ENCODE measurements at regions not wholly inside any gene's neighbourhood (a gene's known extent, or its start where the extent isn't known, plus 50 kb on each side); places are given as distances from the start of the nearest gene placed in this dataset.

DNA sequence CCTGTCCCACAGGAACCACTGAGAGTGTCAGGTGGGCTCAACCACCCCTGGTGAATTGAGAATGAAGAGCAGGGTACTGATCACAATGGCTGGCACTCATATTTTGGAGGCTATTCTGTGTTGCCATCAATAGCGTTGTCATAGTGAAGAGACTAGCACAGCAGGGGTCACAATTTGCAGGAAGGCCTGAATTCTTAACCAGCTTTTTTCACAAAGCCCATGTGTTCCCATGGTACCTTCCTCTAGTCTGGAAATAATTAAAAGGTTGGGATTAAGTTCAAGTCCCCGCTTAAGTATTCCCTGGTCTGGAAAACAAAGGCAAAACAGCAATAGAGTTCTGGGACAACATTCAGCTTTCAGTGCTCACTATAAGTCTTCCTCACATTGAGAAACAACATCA, 1051.7 kb downstream of the C4orf33 start:
- Histone ChIP-seq H3K23ac (ENCODE audit: low read depth, low read length) (no peak overlapping the region), H3K9ac (ENCODE audit: low read depth, low read length) (no peak overlapping the region), H3K9me1 (ENCODE audit: insufficient read depth, low read length) (no peaks in the 10 kb centered on the region), H3K79me1 (ENCODE audit: low read depth in 1 of 2, low read length in 2 of 2) (no peaks in the 10 kb centered on the region), H3K4me3 (ENCODE audit: insufficient read depth, low read depth, low read length) (no peak overlapping the region), H2BK20ac (ENCODE audit: low read depth, low read length) (no peak overlapping the region), H2BK120ac (ENCODE audit: low read depth, low read length) (no peak overlapping the region), H4K5ac (ENCODE audit: low read depth, low read length) (no peak overlapping the region), H3K27ac (ENCODE audit: insufficient read depth, low read length) (no peak overlapping the region), H3K9me3 (ENCODE audit: control insufficient read depth, insufficient read depth, low read length) (peaks cover 5% of the 10 kb centered on the region), H3K36me3 (ENCODE audit: control insufficient read depth, insufficient read depth, low read length) (no peaks in the 10 kb centered on the region), H2BK15ac (ENCODE audit: low read depth, low read length) (no peak overlapping the region), H3K27me3 (ENCODE audit: control insufficient read depth, insufficient read depth, low read length) (no peaks in the 10 kb centered on the region), H3K4ac (ENCODE audit: low read depth, low read length) (no peak overlapping the region), H3K4me1 (ENCODE audit: control insufficient read depth, insufficient read depth, low read length) (no peaks in the 10 kb centered on the region), H2AK5ac (ENCODE audit: low read depth, low read length) (no peak overlapping the region), H3K18ac (ENCODE audit: low read depth, low read length) (no peak overlapping the region), H2AFZ (replicated peaks; ENCODE audit: low read length, poor library complexity) (no peak overlapping the region), H3K56ac (ENCODE audit: extremely low read depth, insufficient read depth, low read length) (no peak overlapping the region), H2BK5ac (ENCODE audit: low read depth, low read length, poor library complexity, severe bottlenecking) (no peak overlapping the region), H3K4me2 (ENCODE audit: low read depth, low read length) (no peak overlapping the region), H4K8ac (ENCODE audit: low read depth in 2 of 2, low read length in 2 of 2) (no peak overlapping the region), H3K14ac (replicated peaks; ENCODE audit: low read depth, low read length) (no peak overlapping the region), H4K91ac (ENCODE audit: insufficient read depth, low read depth, low read length) (no peak overlapping the region), H2AK9ac (replicated peaks; ENCODE audit: low read depth, low read length, poor library complexity) (no peak overlapping the region), H4K20me1 (ENCODE audit: insufficient read depth, low read length) (no peaks in the 10 kb centered on the region)
- WGBS, 2 experiments (ENCODE audit: extremely low coverage in 2 of 2, insufficient read length in 1 of 2) = no CpG with 5 or more reads among the region's 2 CpGs
- BruUV-seq (replicated peaks) = no TSS peak
- POLR2A ChIA-PET (ENCODE audit: unreplicated experiment) = no interaction called here
- DNase-seq (no peak), ATAC-seq (ENCODE audit: low read depth) (no peak)
- dilution Hi-C loops (cut with HindIII; ENCODE audit: low sequenced_read_pairs, unreplicated experiment) = no loop called here
- in situ Hi-C loops (cut with MboI; ENCODE audit: low sequenced_read_pairs) = no loop called here
- intact Hi-C loops (cut with micrococcal nuclease) = no loop called here
- CTCF ChIA-PET = no interaction called here
- TF ChIP-seq RAD21 (IDR thresholded peaks at IDR 0.05; ENCODE audit: low read length) = no peak
- no peak for TF ChIP-seq BHLHE40 (IDR thresholded peaks at IDR 0.05; ENCODE audit: low read depth, low read length)
- TF ChIP-seq RCOR1 (IDR thresholded peaks at IDR 0.05; ENCODE audit: insufficient replicate concordance, low read length) = no peak
- TF ChIP-seq RFX5 (IDR thresholded peaks at IDR 0.05; ENCODE audit: low read depth, low read length) = no peak
- TF ChIP-seq, protein P1, sequence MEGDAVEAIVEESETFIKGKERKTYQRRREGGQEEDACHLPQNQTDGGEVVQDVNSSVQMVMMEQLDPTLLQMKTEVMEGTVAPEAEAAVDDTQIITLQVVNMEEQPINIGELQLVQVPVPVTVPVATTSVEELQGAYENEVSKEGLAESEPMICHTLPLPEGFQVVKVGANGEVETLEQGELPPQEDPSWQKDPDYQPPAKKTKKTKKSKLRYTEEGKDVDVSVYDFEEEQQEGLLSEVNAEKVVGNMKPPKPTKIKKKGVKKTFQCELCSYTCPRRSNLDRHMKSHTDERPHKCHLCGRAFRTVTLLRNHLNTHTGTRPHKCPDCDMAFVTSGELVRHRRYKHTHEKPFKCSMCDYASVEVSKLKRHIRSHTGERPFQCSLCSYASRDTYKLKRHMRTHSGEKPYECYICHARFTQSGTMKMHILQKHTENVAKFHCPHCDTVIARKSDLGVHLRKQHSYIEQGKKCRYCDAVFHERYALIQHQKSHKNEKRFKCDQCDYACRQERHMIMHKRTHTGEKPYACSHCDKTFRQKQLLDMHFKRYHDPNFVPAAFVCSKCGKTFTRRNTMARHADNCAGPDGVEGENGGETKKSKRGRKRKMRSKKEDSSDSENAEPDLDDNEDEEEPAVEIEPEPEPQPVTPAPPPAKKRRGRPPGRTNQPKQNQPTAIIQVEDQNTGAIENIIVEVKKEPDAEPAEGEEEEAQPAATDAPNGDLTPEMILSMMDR (conservative IDR thresholded peaks at IDR 0.05; ENCODE audit: low read depth, low read length) = no peak
- no peak for TF ChIP-seq MAFK (IDR thresholded peaks at IDR 0.05; ENCODE audit: low read depth, low read length)
- TF ChIP-seq, protein P2, sequence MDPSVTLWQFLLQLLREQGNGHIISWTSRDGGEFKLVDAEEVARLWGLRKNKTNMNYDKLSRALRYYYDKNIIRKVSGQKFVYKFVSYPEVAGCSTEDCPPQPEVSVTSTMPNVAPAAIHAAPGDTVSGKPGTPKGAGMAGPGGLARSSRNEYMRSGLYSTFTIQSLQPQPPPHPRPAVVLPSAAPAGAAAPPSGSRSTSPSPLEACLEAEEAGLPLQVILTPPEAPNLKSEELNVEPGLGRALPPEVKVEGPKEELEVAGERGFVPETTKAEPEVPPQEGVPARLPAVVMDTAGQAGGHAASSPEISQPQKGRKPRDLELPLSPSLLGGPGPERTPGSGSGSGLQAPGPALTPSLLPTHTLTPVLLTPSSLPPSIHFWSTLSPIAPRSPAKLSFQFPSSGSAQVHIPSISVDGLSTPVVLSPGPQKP (IDR thresholded peaks at IDR 0.05; ENCODE audit: borderline replicate concordance, low read depth, low read length) = no peak
- no peak for TF ChIP-seq MAZ (IDR thresholded peaks at IDR 0.05; ENCODE audit: borderline replicate concordance, low read depth, low read length)

All from IMR-90 (cell line).